HG03457 (cell line): ENCODE measurements at regions not wholly inside any gene's neighbourhood (a gene's known extent, or its start where the extent isn't known, plus 50 kb on each side); places are given as distances from the start of the nearest gene placed in this dataset.

Experiments used
- ATAC-seq: cut with Tn5 transposase; IDR thresholded peaks from one replicate; pipeline ENCODE4 v1.9.1; 2021; ENCODE audit warnings: moderate number of reproducible peaks; ENCODE audit not compliant: unreplicated experiment

GRCh38 chr14:89500303-89500702, 83.3 kb upstream of the FOXN3 start:
- ATAC-seq = no peak

DNA sequence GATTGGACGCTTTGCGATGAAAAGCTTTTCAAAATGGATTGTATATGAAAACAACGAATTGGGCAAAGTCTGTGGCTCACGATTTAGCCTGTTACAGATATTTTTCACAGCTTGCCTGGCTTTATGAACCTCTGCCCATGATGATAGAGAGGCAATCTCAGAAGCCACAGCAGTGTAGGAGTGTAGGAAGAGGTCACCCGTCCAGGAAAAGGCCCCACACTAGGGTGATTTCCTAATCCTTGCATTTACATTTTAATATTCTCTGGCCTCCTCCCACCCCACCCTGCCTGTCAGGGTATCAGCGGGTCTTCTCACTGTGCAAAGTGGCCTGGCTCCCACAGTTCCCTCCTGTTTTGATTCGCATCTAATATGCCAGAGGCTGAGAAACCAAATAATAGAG, 81.8 kb upstream of the FOXN3 start:
- no peak for ATAC-seq

DNA sequence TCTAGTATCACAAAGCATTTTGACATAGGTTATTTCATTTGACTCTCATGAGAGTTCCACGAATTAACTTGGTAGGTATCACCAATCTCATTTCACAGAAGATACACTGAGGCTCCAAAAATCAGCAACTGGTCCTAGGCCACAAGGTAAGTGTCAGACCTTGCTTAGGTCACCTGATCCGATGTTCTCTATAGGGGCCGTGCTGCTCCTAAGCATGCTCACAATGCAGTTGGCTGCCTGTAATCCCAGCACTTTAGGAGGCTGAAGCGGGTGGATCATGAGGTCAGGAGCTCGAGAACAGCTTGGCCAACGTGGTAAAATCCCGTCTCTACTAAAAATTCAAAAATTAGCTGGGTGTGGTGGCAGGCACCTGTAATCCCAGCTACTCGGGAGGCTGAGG, 78.7 kb upstream of the FOXN3 start:
- ATAC-seq = no peak

- ATAC-seq = peak; percentile 79
Observed at GRCh38 chr14:89493877-89494634, 77.0 kb upstream of the FOXN3 start.

- ATAC-seq = no peak
Observed at GRCh38 chr14:89493406-89493805, 76.4 kb upstream of the FOXN3 start.

DNA sequence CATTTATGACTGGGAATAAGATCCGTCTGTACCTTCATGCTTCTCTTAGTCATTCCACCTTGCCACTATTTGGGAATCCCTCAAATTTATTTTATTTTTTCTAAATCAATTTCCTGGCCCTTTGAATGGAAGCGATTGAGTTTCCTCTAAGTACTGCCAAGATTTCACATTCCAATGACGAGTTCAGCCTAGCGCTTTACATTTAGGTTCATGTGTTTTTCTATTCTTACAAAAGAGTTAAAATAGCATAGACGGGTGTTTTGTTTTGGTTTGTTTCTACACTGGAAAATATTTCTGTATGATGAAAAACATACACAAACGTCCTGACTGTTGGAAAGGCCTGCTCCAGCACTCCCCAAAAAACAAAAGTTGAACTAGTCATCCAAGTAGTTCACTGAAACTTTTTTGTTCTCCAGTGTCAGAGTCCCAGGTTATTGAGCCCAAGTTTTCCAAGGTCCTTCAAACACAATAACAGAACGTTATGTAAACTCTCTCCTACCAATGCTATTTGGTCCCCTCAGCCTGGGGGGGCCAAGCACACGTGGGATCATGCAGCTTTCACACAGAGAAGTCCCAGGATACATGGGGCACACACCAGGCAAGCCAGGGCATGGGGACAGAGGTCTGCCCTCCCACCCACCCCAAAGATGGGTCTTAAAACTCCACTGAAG, 74.8 kb upstream of the FOXN3 start:
- ATAC-seq = no peak

DNA sequence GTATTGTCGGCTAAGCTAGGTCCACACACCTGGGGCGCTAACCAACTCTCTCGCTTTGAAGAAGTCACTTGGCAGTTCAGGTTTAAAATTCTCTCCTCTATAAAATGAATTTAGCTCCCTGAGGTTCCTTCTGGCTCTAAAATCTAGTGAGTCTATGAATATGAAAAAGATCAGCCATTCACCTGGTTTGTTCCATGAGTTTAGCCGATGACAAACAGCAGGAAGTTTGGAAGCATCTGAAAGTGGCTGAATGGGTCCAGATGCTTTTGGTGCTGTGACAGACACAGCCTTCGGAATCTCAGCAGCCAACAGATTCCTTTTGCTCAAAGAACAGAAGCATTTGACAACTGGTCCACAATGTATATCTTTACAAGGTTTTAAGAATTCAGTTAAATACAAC, 73.4 kb upstream of the FOXN3 start:
- no peak for ATAC-seq

DNA sequence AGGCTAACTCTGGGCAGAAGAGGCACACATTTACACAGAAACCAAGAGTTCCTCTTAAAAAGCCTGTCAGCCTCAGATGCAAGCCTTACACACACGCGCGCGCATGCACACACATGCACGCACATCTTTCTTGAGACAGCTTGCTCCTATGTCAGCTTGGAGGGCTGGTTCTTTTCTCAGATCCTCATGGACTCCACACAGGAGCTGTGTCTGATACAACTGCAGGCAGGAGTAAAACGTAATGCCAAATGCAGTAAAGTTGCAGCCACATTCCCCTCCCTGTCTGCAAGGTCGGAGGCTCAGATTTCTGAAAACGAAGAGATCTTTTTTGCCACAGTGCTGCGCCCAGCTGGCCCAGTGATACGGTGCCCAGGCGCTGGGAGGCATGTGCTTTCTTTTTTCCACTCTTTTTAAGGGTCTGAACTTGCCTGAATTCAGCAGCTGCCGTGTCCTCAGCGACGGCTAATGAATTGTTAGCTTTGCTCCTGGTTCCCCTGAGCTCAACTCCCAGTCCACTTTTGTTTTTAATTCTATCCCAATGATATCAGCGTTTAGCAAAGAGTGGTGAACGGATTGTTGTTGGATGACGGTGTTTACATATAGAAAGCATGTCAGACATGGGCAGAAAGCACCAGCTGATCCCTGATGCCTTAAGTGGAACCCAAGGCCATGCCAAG, 72.9 kb upstream of the FOXN3 start:
- ATAC-seq = no peak

- ATAC-seq = no peak
Observed at GRCh38 chr14:89486961-89487360, 69.9 kb upstream of the FOXN3 start.

DNA sequence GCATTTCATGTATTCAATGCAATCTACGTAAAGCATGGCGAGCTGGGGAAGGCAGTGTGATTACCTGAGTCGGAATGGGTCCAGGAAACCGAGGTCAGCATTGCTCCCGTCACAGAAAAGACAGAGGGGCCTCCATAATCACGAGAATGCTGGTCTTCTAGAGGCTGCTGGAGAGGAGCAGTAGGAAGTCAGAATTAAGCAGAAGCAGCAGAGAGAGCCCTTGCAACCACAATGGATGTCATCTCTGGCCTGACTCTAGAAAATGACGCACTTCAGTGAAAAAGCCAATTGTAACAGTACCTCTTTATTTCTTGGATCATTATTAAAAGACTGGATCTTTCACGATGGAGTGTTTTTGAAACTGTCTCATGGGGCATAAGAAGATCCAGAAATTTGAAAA, 69.5 kb upstream of the FOXN3 start:
- ATAC-seq = no peak

DNA sequence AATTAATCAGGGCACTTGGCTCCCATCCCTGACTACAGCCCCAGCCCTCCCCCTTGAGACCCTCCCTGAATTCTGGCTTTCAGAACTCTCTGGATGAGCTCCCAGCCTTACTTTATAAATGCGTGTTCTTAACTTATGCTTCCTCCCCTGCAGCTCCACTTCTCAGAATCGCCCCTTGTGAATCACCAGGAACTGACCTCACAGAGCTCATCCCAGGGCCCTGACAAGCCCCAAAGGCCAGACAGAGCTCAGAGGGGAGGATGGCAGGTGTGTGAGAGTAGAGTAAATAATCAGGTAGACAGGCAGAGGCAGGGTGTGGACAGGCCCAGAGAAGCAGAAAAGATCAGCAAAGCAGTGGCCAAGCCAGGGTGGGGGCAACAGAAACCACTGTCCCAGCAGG, 68.2 kb upstream of the FOXN3 start:
- no peak for ATAC-seq

GRCh38 chr14:89484051-89484844, 67.2 kb upstream of the FOXN3 start:
- ATAC-seq = no peak

DNA sequence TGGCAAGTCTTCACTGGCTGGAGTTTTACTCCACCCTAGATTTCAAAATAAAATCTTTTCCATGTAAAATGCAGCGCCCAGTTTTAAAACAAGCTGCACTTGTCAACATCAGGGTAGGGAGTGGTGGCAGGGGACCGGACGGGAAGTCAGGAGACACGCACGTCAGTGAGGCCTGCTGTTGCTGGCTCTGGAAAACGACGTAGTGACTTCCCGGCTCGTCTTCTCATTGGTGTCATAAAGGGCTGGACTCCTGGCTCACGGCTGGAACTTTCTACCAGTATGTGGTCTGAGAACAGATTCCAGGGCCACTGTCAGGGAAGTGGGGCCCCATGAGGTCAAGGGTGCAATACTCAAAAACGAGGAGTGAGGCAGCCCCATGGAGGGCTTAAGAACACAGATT, 64.2 kb upstream of the FOXN3 start:
- ATAC-seq = no peak

- ATAC-seq = no peak
Observed at GRCh38 chr14:89480278-89480677, 63.2 kb upstream of the FOXN3 start.

- no peak for ATAC-seq
Observed at GRCh38 chr14:89479802-89480201, 62.8 kb upstream of the FOXN3 start.

- no peak for ATAC-seq
Observed at GRCh38 chr14:89477391-89477790, 60.4 kb upstream of the FOXN3 start.

DNA sequence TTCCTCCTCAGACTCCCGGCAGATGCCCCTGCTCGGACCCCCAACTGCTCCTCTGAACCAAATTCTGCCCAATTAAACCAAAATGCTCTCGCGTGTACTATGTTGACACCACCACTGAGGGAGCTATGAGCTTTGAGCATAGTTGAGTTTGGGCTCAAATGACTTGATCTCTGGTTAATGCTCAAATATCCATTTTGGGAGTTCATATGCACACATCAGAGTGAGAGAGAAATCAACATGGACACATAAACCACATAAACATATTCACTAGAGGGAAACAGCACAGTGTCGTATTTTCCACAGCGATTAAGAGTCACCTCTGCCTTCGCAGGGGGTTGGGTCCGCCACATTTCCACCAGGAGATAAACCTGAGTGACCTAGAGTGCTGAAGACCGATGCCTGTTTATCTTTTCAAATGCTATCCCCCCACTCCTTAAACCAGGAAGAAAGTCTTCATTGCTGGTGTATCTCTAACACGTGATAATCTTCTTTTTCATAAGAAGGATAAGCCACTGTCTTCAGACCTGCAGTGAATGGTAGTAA, 59.4 kb upstream of the FOXN3 start:
- no peak for ATAC-seq

DNA sequence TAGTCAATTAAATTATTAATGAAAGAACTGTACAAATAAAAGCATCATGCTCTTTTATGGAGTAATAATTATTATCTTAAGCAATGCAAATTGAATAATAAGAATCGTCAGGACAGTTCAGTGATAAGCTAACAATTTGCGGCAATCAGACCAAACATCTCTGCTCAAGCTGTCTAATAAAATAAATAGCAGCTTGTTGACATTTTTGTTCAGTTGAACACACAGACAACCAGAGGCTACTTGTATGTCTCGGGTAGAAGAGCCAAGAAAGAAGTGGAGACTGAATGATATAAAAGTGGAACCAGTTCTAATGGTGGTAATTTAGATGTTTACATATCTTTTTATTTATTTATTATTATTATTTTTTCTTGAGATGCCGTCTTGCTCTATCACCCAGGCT, 57.4 kb upstream of the FOXN3 start:
- ATAC-seq = no peak

- no peak for ATAC-seq
Observed at GRCh38 chr14:89473989-89474388, 57.0 kb upstream of the FOXN3 start.

GRCh38 chr14:89473569-89473968, 56.5 kb upstream of the FOXN3 start:
- ATAC-seq = no peak

DNA sequence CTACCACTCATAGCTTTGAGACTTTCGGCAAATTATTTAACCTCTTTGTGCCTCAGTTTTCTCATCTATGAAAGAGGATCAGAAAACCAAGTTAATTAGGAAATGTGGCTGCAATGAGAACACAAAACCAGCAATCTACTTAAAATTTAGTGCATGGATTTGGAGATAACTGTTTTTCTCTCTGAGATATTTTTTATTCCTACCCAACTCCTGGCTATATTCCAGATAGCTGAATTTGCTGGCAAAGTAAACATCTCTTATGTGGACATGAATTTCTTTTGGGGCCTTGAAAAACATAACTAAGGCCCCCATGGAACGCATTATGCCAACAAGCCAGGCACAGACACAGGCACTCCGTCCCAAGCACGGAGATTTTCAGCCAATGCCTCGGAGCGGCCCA, 53.4 kb upstream of the FOXN3 start:
- ATAC-seq = no peak
